CD4-positive, alpha-beta T cell treated with Interleukin-12 subunit alpha and Interleukin-12 subunit beta, for 1 hour (primary cell): ENCODE measurements at regions not wholly inside any gene's neighbourhood (a gene's known extent, or its start where the extent isn't known, plus 50 kb on each side); places are given as distances from the start of the nearest gene placed in this dataset.

Experiments used
- DNase-seq: peaks from one replicate; pipeline ENCODE4 v3.0.0-alpha.2; 2020

DNA sequence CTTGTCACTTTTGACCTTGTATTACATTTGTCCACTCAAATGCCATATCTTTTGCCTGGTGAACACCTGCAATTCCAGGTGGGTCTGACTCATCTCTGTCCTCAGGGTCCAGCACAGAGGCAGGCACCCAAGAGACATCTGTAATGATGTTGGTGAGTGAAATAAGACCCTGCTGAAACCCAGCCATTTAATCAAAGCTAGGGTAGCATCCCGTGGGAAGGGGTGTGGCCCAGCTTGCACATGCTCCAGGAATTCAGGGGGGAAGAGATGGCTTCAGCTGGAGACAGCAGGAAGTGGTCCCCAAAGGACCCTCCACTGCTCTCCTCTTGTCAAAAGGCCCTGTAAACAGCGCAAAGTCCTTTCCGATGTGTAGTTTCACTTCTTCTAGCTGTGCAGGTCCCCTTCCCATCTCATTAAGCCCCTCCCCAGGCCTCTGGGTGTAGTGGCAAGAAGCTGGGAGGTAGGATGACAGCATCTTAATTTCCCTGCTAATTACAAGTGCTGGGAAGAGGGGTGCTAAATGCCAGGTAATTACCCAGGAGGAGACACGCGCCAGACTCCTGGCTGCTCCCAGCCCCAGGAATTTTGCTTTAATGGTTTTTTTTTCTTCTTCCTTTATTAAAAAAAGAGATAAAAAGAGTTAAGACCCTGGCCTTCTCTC, 54.4 kb upstream of the TRABD2B start:
- no peak for DNase-seq

GRCh38 chr1:48049823-48050535, 52.8 kb upstream of the TRABD2B start:
- DNase-seq: no peak

- no peak for DNase-seq
These were observed 51.8 kb upstream of the TRABD2B start for GRCh38 chr1:48048980-48049379.

DNA sequence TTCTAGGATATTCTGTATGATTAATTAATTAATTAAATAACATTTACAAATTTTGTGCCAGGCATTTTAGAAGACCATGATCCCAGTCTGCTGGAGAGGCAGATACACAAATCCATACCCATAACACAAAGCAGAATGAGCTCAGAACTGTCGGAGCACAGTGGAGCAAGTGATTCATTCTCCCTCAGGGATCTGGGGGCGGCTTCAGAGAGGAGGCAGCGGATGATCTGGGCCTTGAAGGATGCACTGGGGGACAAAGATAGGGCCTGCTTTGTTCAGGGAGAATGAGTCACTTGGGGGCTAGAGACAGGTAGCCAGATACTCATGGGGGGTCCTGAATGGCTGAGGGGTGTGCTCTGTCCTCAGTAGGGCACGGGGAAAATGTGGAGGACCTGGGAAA, 50.9 kb upstream of the TRABD2B start:
- no peak for DNase-seq

- DNase-seq: no peak
These were observed 49.9 kb upstream of the TRABD2B start for GRCh38 chr1:48047116-48047515.
